ENCODE measurements at regions not wholly inside any gene's neighbourhood (a gene's known extent, or its start where the extent isn't known, plus 50 kb on each side); places are given as distances from the start of the nearest gene placed in this dataset.

DNA sequence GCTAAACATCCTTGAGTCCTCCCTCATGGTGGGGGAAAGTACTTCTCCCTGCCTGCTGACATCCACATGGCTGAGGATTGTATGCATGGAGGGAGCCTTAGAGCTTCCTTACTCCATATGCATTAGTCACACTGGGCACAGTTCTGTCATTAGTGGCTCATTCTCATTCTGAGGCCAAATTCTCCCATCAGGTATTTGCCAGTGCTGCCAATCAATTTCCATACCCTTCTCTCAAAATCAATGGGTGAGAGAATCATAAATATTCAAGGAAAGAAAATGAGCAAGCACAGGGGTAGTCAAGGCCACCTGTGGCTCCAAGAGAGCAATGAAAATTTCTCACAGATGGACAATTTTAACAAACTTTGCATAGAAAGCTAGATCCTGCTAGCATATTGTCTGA is 422.6 kb upstream of the SETBP1 start (continued):
- TF ChIP-seq, protein P1, sequence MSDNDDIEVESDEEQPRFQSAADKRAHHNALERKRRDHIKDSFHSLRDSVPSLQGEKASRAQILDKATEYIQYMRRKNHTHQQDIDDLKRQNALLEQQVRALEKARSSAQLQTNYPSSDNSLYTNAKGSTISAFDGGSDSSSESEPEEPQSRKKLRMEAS (IDR thresholded peaks at IDR 0.05), result no peak
- TF ChIP-seq TCF7L2 (IDR thresholded peaks at IDR 0.05; ENCODE audit: borderline replicate concordance, extremely low read depth, insufficient read depth, insufficient read length) (no peak), ELF1 (IDR thresholded peaks at IDR 0.05; ENCODE audit: borderline replicate concordance, low read depth) (no peak)

DNA sequence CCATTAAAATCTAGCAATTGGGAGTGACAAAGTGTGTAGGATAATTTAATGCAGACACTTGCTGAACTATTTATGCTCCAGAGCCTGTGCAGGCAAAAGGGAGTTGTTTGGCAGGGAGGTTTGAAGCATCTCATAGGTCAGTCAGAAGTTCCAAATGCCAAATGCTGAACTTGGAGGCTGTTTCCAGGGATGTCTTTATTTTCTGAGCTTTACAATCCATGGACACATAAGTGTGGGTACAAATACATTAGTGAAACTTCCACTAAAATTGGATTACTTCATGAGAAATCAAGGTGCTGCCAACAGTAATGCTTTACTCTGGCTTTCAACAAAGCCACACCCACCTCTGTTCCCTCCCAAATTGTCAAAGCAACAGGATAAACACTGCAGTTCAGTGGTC is 422.1 kb upstream of the SETBP1 start:
- no peak for ATAC-seq
- Histone ChIP-seq H3K9me2 (ENCODE audit: insufficient read depth) (no peaks in the 10 kb centered on the region), H3K4me2 (ENCODE audit: low read length) (no peak overlapping the region), H3K27me3 (ENCODE audit: insufficient read depth, low read length) (no peaks in the 10 kb centered on the region), H2AFZ (ENCODE audit: low read depth, low read length, poor library complexity, severe bottlenecking) (no peak overlapping the region), H3K4me3 (replicated peaks in 1 of 2; ENCODE audit: low read depth in 1 of 2, low read length in 2 of 2) (no peak overlapping the region), H3K9ac (ENCODE audit: low read length) (no peak overlapping the region), H3K9me3 (ENCODE audit: control insufficient read depth in 1 of 2, insufficient read depth in 1 of 2, low read depth in 1 of 2, low read length in 2 of 2) (peaks cover 19 to 33% of the 10 kb centered on the region in 2 experiments; a peak in 2 of 4 replicates), H3K79me2 (ENCODE audit: insufficient read depth, low read length) (no peaks in the 10 kb centered on the region), H3K36me3 (ENCODE audit: control insufficient read depth in 1 of 2, insufficient read depth in 2 of 2, low read length in 2 of 2) (no peaks in the 10 kb centered on the region; a peak in 1 of 4 replicates), H3K27ac (ENCODE audit: low read depth, low read length) (no peak overlapping the region), H4K20me1 (ENCODE audit: insufficient read depth) (no peaks in the 10 kb centered on the region), H3K4me1 (ENCODE audit: control insufficient read depth in 1 of 2, insufficient read depth in 2 of 2, low read length in 2 of 2) (no peaks in the 10 kb centered on the region)
- intact Hi-C loops (cut with micrococcal nuclease), result no loop called here
- RAD21 ChIA-PET (ENCODE audit: low non-redundant PET in 1 of 2, low total read pairs in 2 of 2, uncharacterized antibody in 2 of 2, unreplicated experiment in 2 of 2), result no interaction called here
- POLR2A ChIA-PET, result no interaction called here
- no peak for DNase-seq (ENCODE audit: low read depth, low spot score)
- BruUV-seq (replicated peaks), result no TSS peak
- TF ChIP-seq, protein P2, sequence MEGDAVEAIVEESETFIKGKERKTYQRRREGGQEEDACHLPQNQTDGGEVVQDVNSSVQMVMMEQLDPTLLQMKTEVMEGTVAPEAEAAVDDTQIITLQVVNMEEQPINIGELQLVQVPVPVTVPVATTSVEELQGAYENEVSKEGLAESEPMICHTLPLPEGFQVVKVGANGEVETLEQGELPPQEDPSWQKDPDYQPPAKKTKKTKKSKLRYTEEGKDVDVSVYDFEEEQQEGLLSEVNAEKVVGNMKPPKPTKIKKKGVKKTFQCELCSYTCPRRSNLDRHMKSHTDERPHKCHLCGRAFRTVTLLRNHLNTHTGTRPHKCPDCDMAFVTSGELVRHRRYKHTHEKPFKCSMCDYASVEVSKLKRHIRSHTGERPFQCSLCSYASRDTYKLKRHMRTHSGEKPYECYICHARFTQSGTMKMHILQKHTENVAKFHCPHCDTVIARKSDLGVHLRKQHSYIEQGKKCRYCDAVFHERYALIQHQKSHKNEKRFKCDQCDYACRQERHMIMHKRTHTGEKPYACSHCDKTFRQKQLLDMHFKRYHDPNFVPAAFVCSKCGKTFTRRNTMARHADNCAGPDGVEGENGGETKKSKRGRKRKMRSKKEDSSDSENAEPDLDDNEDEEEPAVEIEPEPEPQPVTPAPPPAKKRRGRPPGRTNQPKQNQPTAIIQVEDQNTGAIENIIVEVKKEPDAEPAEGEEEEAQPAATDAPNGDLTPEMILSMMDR (IDR thresholded peaks at IDR 0.05 in 2 of 3, conservative IDR thresholded peaks at IDR 0.05 in 1 of 3; ENCODE audit: borderline replicate concordance in 1 of 3, insufficient read depth in 1 of 3, low read depth in 2 of 3, low read length in 2 of 3), result no peak
- TF ChIP-seq YY1 (IDR thresholded peaks at IDR 0.05; ENCODE audit: extremely low read depth, insufficient replicate concordance, low read depth, low read length) (no peak), SRF (IDR thresholded peaks at IDR 0.05; ENCODE audit: low read depth) (no peak), EZH2 (IDR thresholded peaks at IDR 0.05) (no peak), CBX3 (IDR thresholded peaks at IDR 0.05; ENCODE audit: low read depth) (no peak), POLR2AphosphoS5 (IDR thresholded peaks at IDR 0.05; ENCODE audit: low read depth, low read length) (no peak), TCF7L2 (IDR thresholded peaks at IDR 0.05; ENCODE audit: borderline replicate concordance, extremely low read depth, insufficient read depth, insufficient read length) (no peak), FOSL1 (IDR thresholded peaks at IDR 0.05; ENCODE audit: low read depth) (no peak), CEBPB (IDR thresholded peaks at IDR 0.05; ENCODE audit: low read depth) (no peak), ZNF274 (IDR thresholded peaks at IDR 0.05; ENCODE audit: low read depth, low read length) (no peak), POLR2A (IDR thresholded peaks at IDR 0.05; ENCODE audit: borderline replicate concordance, extremely low read depth, insufficient read depth, insufficient read length) (no peak), SP1 (IDR thresholded peaks at IDR 0.05; ENCODE audit: low read depth) (no peak), RAD21 (IDR thresholded peaks at IDR 0.05; ENCODE audit: low read depth) (no peak), ZFX (IDR thresholded peaks at IDR 0.05) (no peak)
- TF ChIP-seq, protein P3, sequence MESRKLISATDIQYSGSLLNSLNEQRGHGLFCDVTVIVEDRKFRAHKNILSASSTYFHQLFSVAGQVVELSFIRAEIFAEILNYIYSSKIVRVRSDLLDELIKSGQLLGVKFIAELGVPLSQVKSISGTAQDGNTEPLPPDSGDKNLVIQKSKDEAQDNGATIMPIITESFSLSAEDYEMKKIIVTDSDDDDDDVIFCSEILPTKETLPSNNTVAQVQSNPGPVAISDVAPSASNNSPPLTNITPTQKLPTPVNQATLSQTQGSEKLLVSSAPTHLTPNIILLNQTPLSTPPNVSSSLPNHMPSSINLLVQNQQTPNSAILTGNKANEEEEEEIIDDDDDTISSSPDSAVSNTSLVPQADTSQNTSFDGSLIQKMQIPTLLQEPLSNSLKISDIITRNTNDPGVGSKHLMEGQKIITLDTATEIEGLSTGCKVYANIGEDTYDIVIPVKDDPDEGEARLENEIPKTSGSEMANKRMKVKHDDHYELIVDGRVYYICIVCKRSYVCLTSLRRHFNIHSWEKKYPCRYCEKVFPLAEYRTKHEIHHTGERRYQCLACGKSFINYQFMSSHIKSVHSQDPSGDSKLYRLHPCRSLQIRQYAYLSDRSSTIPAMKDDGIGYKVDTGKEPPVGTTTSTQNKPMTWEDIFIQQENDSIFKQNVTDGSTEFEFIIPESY (IDR thresholded peaks at IDR 0.05; ENCODE audit: extremely low read depth, insufficient replicate concordance, low read length), result no peak
- TF ChIP-seq, protein P4, sequence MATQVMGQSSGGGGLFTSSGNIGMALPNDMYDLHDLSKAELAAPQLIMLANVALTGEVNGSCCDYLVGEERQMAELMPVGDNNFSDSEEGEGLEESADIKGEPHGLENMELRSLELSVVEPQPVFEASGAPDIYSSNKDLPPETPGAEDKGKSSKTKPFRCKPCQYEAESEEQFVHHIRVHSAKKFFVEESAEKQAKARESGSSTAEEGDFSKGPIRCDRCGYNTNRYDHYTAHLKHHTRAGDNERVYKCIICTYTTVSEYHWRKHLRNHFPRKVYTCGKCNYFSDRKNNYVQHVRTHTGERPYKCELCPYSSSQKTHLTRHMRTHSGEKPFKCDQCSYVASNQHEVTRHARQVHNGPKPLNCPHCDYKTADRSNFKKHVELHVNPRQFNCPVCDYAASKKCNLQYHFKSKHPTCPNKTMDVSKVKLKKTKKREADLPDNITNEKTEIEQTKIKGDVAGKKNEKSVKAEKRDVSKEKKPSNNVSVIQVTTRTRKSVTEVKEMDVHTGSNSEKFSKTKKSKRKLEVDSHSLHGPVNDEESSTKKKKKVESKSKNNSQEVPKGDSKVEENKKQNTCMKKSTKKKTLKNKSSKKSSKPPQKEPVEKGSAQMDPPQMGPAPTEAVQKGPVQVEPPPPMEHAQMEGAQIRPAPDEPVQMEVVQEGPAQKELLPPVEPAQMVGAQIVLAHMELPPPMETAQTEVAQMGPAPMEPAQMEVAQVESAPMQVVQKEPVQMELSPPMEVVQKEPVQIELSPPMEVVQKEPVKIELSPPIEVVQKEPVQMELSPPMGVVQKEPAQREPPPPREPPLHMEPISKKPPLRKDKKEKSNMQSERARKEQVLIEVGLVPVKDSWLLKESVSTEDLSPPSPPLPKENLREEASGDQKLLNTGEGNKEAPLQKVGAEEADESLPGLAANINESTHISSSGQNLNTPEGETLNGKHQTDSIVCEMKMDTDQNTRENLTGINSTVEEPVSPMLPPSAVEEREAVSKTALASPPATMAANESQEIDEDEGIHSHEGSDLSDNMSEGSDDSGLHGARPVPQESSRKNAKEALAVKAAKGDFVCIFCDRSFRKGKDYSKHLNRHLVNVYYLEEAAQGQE (IDR thresholded peaks at IDR 0.05; ENCODE audit: low read depth), result no peak
- CTCF ChIA-PET, result no interaction called here

All from HCT116 (cell line).